IPS DF 6.9 (cell line): ENCODE measurements at regions not wholly inside any gene's neighbourhood (a gene's known extent, or its start where the extent isn't known, plus 50 kb on each side); places are given as distances from the start of the nearest gene placed in this dataset.
"Not testable (repeated sequence)": the region's sequence is repeated elsewhere in the genome, so short reads cannot be mapped to it uniquely, and the experiment has no call there.

Experiments
- DNase-seq: peaks from one replicate; pipeline ENCODE4 v3.0.0-alpha.2; 2013; ENCODE audit warnings: low read depth, low spot score
- H3K27ac ChIP-seq: one replicate; pipeline ENCODE4 v1.5.1; 2013; ENCODE audit warnings: low read length, control low read depth
- H3K27me3 ChIP-seq: 2 replicates; pipeline ENCODE4 v1.6.1; 2013; ENCODE audit warnings: mild to moderate bottlenecking, low read length; ENCODE audit not compliant: control insufficient read depth, insufficient read depth
- H3K36me3 ChIP-seq: 2 replicates; pipeline ENCODE4 v1.6.1; 2013; ENCODE audit warnings: low read length; ENCODE audit not compliant: control insufficient read depth, insufficient read depth
- H3K4me1 ChIP-seq: 2 replicates; pipeline ENCODE4 v1.6.1; 2013; ENCODE audit warnings: low read length; ENCODE audit not compliant: control insufficient read depth, insufficient read depth
- H3K4me3 ChIP-seq: 2 replicates; pipeline ENCODE4 v1.5.1; 2013; ENCODE audit warnings: mild to moderate bottlenecking, low read length
- H3K9me3 ChIP-seq: 2 replicates; pipeline ENCODE4 v1.6.1; 2013; ENCODE audit warnings: low read length, inconsistent platforms; ENCODE audit not compliant: control insufficient read depth, insufficient read depth
- WGBS: extraction: QIAGEN DNeasy Blood & Tissue Kit; methylation state at CpG from one replicate; pipeline ENCODE4 v1.1.7; 2013; ENCODE audit warnings: mixed read lengths, missing lambda C conversion rate; ENCODE audit not compliant: insufficient read length, insufficient coverage; 5-methylcytosine and 5-hydroxymethylcytosine counted together

DNA sequence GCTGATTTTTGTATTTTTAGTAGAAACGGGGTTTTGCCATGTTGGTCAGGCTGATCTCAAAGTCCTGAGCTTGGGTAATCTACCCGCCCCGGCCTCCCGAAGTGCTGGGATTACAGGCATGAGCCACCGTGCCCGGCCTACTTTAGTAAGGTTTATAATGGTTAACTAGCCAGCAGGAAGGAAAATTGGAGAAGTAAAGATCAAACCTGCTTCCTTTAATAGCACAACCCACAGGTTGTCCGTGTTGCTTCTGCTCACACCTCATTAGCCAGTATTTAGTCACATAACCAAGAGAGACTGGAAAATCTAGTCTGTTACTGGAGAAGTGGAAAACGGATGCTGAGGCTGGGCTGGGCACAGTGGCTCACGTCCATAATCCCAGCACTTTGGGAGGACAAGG is 51.9 kb upstream of the TBL1XR1 start:
- no peak for DNase-seq
- no peak overlapping the region for H3K27ac ChIP-seq

GRCh38 chr3:177250151-177250550 is 52.9 kb upstream of the TBL1XR1 start:
- Histone ChIP-seq H3K36me3 (no peaks in the 10 kb centered on the region), H3K9me3 (no peaks in the 10 kb centered on the region), H3K4me3 (no peak overlapping the region), H3K27ac (no peak overlapping the region), H3K27me3 (no peaks in the 10 kb centered on the region), H3K4me1 (no peaks in the 10 kb centered on the region; the same call in 1 of the 2 replicates)
- DNase-seq: no peak
- WGBS: no CpG with 5 or more reads among the region's 1 CpG

More for the DNA sequence above, 51.9 kb upstream of the TBL1XR1 start:
- WGBS: no CpG with 5 or more reads among the region's 9 CpGs
- Histone ChIP-seq H3K27me3 (no peaks in the 10 kb centered on the region), H3K36me3 (no peaks in the 10 kb centered on the region), H3K4me3 (no peak overlapping the region), H3K4me1 (no peaks in the 10 kb centered on the region; the same call in 1 of the 2 replicates), H3K9me3 (no peaks in the 10 kb centered on the region)

DNA sequence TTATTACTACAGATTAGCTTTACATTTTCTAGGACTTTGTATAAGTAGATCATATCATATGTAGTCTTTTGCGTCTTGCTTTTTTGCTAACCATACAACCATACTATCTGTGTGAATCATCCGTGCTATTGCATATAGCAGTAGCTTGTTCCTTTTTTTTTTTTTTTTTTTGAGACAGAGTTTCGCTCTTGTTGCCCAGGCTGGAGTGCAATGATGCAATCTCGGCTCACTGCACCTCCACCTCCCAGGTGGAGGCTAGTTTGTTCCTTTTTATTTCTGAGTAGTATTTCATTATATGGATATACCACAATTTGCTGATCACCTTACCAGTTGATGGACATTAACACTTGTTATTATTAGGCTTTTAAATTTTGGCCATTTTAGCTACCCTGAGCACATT is 54.5 kb upstream of the TBL1XR1 start:
- Histone ChIP-seq H3K4me3 (no peak overlapping the region), H3K27ac (no peak overlapping the region), H3K4me1 (no peaks in the 10 kb centered on the region; the same call in 1 of the 2 replicates), H3K27me3 (no peaks in the 10 kb centered on the region), H3K9me3 (no peaks in the 10 kb centered on the region), H3K36me3 (no peaks in the 10 kb centered on the region)
- WGBS: no CpG with 5 or more reads among the region's 4 CpGs
- no peak for DNase-seq

DNA sequence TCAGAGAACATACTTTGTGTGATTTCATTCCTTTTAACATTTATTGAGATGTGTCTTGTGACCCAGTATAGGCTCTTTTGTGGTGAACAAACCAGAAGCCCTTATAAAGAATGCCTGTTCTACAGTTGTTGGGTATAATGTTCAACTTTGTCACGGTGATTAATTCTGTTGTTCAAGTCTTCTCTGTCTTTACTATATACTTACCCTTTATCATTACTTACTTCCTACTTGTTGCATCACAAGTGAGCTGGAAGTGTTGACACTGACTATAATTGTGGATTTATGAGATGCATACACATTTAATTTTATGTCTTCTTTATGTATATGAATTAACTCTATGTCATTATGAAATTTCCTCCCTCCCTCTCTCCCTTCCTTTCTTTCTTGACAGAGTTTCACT is 59.7 kb upstream of the TBL1XR1 start:
- WGBS: no CpG with 5 or more reads among the region's 1 CpG
- no peak overlapping the region for H3K27ac ChIP-seq

GRCh38 chr3:177257625-177258024 is 60.3 kb upstream of the TBL1XR1 start:
- H3K27ac ChIP-seq: no peak overlapping the region
- no peaks in the 10 kb centered on the region for H3K9me3 ChIP-seq
- no peaks in the 10 kb centered on the region for H3K36me3 ChIP-seq
- DNase-seq: no peak
- H3K4me3 ChIP-seq: no peak overlapping the region
- no CpG with 5 or more reads among the region's 2 CpGs for WGBS
- H3K4me1 ChIP-seq: no peaks in the 10 kb centered on the region
- H3K27me3 ChIP-seq: no peaks in the 10 kb centered on the region

More for the DNA sequence above, 59.7 kb upstream of the TBL1XR1 start:
- Histone ChIP-seq H3K4me1 (no peaks in the 10 kb centered on the region), H3K9me3 (no peaks in the 10 kb centered on the region), H3K36me3 (no peaks in the 10 kb centered on the region), H3K27me3 (no peaks in the 10 kb centered on the region), H3K4me3 (no peak overlapping the region)
- no peak for DNase-seq

- no peak for DNase-seq
Measured at GRCh38 chr3:177262396-177262795, 65.1 kb upstream of the TBL1XR1 start.

GRCh38 chr3:177263615-177264368 is 66.5 kb upstream of the TBL1XR1 start:
- WGBS: no CpG with 5 or more reads among the region's 8 CpGs
- Histone ChIP-seq H3K9me3 (no peaks in the 10 kb centered on the region), H3K27ac (no peak overlapping the region), H3K27me3 (no peaks in the 10 kb centered on the region), H3K4me1 (no peaks in the 10 kb centered on the region), H3K4me3 (no peak overlapping the region; the same call in 1 of the 2 replicates), H3K36me3 (no peaks in the 10 kb centered on the region)
- DNase-seq: no peak

More at GRCh38 chr3:177262396-177262795, 65.1 kb upstream of the TBL1XR1 start:
- Histone ChIP-seq H3K4me3 (no peak overlapping the region), H3K27me3 (no peaks in the 10 kb centered on the region), H3K27ac (no peak overlapping the region), H3K4me1 (no peaks in the 10 kb centered on the region), H3K9me3 (no peaks in the 10 kb centered on the region), H3K36me3 (no peaks in the 10 kb centered on the region)
- no CpG with 5 or more reads among the region's 5 CpGs for WGBS

DNA sequence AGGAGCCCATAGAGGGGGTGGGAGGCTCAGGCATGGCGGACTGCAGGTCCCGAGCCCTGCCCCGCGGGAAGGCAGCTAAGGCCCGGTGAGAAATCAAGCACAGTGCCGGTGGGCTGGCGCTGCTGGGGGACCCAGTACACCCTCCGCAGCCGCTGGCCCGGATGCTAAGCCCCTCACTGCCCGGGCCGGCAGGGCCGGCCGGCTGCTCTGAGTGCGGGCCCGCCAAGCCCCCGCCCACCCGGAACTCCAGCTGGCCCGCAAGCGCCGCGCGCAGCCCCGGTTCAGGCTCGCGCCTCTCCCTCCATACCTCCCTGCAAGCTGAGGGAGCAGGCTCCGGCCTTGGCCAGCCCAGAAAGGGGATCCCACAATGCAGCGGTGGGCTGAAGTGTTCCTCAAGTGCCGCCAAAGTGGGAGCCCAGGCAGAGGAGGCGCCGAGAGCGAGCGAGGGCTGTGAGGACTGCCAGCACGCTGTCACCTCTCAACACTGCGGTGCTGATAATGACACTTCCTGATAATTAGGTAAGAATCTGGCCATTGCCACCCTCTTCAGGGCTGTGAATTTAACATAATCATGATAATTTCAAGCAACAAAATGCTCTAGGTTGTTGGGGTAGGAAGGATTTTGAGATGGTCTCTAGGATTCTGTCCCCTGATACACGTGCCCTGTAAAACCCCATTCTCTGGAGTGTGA is 74.7 kb upstream of the TBL1XR1 start:
- not testable (repeated sequence) for H3K27me3 ChIP-seq, H3K9me3 ChIP-seq
- WGBS: no CpG with 5 or more reads among the region's 36 CpGs

DNA sequence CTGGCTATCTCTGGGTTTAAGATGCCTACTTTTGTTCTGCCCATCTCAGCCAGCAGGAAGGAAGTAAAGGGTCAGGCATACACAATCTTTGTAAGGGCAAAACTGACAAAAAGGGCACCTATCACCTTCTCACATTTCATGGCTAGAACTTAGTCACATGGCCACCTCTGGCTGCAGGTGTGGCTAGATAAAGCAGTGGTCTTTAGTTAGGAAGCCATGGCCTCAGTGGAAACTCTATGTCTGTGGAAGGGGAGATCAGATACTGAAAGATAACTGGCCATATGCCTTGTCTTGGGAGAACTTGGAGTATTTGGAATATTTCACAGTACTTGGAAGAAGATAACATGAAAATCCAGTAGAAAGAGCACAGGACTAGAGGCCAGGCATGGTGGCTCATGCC is 80.7 kb upstream of the TBL1XR1 start:
- Histone ChIP-seq H3K27me3 (no peaks in the 10 kb centered on the region), H3K4me3 (no peak overlapping the region), H3K4me1 (no peaks in the 10 kb centered on the region; the same call in 1 of the 2 replicates), H3K36me3 (no peaks in the 10 kb centered on the region), H3K9me3 (no peaks in the 10 kb centered on the region), H3K27ac (no peak overlapping the region)
- DNase-seq: no peak

More for the DNA sequence above, 74.7 kb upstream of the TBL1XR1 start:
- not testable (repeated sequence) for H3K27ac ChIP-seq, H3K4me1 ChIP-seq, H3K36me3 ChIP-seq, DNase-seq, H3K4me3 ChIP-seq

- Histone ChIP-seq H3K4me3 (no peak overlapping the region), H3K27me3 (no peaks in the 10 kb centered on the region), H3K36me3 (no peaks in the 10 kb centered on the region), H3K27ac (no peak overlapping the region), H3K9me3 (no peaks in the 10 kb centered on the region), H3K4me1 (no peaks in the 10 kb centered on the region; the same call in 1 of the 2 replicates)
- WGBS: no CpG with 5 or more reads among the region's 7 CpGs
- no peak for DNase-seq
Measured at GRCh38 chr3:177279118-177279815, 82.0 kb upstream of the TBL1XR1 start.
